ENCODE measurements at regions not wholly inside any gene's neighbourhood (a gene's known extent, or its start where the extent isn't known, plus 50 kb on each side); places are given as distances from the start of the nearest gene placed in this dataset.

GRCh38 chr7:118085000-118085399, 99.0 kb upstream of the LSM8 start:
- TF ChIP-seq, protein P1, sequence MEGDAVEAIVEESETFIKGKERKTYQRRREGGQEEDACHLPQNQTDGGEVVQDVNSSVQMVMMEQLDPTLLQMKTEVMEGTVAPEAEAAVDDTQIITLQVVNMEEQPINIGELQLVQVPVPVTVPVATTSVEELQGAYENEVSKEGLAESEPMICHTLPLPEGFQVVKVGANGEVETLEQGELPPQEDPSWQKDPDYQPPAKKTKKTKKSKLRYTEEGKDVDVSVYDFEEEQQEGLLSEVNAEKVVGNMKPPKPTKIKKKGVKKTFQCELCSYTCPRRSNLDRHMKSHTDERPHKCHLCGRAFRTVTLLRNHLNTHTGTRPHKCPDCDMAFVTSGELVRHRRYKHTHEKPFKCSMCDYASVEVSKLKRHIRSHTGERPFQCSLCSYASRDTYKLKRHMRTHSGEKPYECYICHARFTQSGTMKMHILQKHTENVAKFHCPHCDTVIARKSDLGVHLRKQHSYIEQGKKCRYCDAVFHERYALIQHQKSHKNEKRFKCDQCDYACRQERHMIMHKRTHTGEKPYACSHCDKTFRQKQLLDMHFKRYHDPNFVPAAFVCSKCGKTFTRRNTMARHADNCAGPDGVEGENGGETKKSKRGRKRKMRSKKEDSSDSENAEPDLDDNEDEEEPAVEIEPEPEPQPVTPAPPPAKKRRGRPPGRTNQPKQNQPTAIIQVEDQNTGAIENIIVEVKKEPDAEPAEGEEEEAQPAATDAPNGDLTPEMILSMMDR (IDR thresholded peaks at IDR 0.05; ENCODE audit: unreplicated experiment) = no peak
- no peak overlapping the region for H3K27ac Mint-ChIP-seq
- no peaks in the 10 kb centered on the region for H3K4me1 Mint-ChIP-seq (ENCODE audit: low read depth)
- no peaks in the 10 kb centered on the region for H3K27me3 Mint-ChIP-seq
- peaks cover 3% of the 10 kb centered on the region for H3K9me3 Mint-ChIP-seq (ENCODE audit: low read depth)
- H3K4me3 Mint-ChIP-seq (ENCODE audit: low read depth) = no peak overlapping the region
- H3K36me3 Mint-ChIP-seq (ENCODE audit: insufficient read depth) = no peaks in the 10 kb centered on the region
- DNase-seq (ENCODE audit: low spot score, unreplicated experiment) = no peak

DNA sequence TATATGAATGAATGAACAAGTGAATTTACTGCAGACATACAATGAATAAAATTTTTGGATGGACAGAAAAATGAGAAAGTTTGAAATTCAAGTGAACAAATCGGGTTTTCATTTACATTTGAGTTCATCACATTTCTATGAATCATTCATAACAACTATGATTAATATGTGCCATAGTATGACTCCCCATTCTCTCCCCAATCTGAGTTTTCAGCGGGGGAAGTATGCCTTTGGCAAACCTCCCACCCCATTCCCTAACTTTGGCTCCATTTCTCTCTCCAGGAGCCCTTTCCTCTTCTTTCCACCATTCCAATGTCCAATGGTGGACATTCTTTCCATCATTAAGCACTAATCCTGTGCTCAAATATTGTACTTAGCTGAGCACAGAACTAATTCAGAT, 96.8 kb upstream of the LSM8 start:
- Mint-ChIP-seq H3K36me3 (ENCODE audit: insufficient read depth) (no peaks in the 10 kb centered on the region), H3K27ac (no peak overlapping the region), H3K27me3 (no peaks in the 10 kb centered on the region), H3K4me3 (ENCODE audit: low read depth) (no peak overlapping the region), H3K9me3 (ENCODE audit: low read depth) (no peaks in the 10 kb centered on the region), H3K4me1 (ENCODE audit: low read depth) (no peaks in the 10 kb centered on the region)
- DNase-seq (ENCODE audit: low spot score, unreplicated experiment) = no peak
- TF ChIP-seq, protein P1 (IDR thresholded peaks at IDR 0.05; ENCODE audit: unreplicated experiment) = no peak

DNA sequence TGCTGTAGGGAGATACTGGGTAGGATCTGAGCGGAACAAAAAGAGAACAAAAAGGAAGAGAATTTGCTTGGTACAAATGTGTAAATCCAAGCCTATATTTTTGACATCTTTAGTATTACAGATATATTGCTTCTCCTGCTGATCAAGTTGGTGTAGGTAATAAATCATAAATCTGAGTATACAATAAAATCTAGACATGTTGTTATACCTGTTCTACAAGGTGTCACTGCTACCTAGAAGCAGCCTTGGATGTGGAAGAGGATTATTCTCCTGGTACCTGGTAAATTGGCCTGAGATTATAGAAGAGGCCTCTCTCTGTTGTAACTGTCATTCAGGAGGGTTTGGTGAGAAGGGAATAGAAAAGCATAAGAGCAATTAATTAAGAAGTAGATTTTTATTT, 89.9 kb upstream of the LSM8 start:
- Mint-ChIP-seq H3K27ac (no peak overlapping the region), H3K36me3 (ENCODE audit: insufficient read depth) (no peaks in the 10 kb centered on the region), H3K4me3 (ENCODE audit: low read depth) (no peak overlapping the region)

DNA sequence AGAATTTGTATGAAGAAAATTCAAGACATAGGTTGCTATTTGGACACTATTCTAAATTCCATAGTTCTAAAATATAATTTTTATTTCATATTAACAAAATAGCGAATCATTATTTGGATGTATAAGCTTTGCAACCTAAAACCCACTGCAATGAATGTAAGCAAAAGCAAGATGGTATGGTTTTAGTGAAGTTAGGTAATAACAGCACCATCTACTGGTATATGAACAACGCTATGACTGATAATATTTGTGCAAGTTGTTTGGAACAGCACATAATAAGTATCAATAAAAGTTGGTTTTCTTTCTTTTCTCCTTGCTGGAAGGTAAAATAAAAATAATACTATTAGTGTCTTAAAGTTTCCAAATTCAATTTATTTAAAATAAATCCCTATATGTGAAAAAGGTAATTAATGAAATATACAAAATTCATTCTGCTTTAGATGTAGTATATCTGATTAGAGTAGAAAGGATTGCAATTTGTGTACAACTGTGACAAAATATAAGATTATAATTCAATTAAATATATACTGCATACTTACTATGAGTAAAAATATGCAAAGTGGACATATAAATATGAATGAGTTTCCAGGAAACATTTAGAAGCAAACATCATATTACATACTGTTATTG, 79.0 kb upstream of the LSM8 start:
- H3K36me3 Mint-ChIP-seq (ENCODE audit: insufficient read depth) = no peaks in the 10 kb centered on the region
- no peaks in the 10 kb centered on the region for H3K27me3 Mint-ChIP-seq
- H3K4me3 Mint-ChIP-seq (ENCODE audit: low read depth) = no peak overlapping the region

More for the DNA sequence above, 89.9 kb upstream of the LSM8 start:
- H3K9me3 Mint-ChIP-seq (ENCODE audit: low read depth) = no peaks in the 10 kb centered on the region
- H3K4me1 Mint-ChIP-seq (ENCODE audit: low read depth) = no peaks in the 10 kb centered on the region
- TF ChIP-seq, protein P1 (IDR thresholded peaks at IDR 0.05; ENCODE audit: unreplicated experiment) = no peak
- no peaks in the 10 kb centered on the region for H3K27me3 Mint-ChIP-seq
- no peak for DNase-seq (ENCODE audit: low spot score, unreplicated experiment)

GRCh38 chr7:118109607-118110006, 74.4 kb upstream of the LSM8 start:
- H3K27me3 Mint-ChIP-seq = no peaks in the 10 kb centered on the region
- TF ChIP-seq, protein P1 (IDR thresholded peaks at IDR 0.05; ENCODE audit: unreplicated experiment) = no peak

More for the DNA sequence above, 79.0 kb upstream of the LSM8 start:
- no peak for DNase-seq (ENCODE audit: low spot score, unreplicated experiment)
- Mint-ChIP-seq H3K4me1 (ENCODE audit: low read depth) (peaks cover 2% of the 10 kb centered on the region), H3K9me3 (ENCODE audit: low read depth) (peaks cover 4% of the 10 kb centered on the region), H3K27ac (no peak overlapping the region)
- TF ChIP-seq, protein P1 (IDR thresholded peaks at IDR 0.05; ENCODE audit: unreplicated experiment) = peak; percentile 68

More at GRCh38 chr7:118109607-118110006, 74.4 kb upstream of the LSM8 start:
- Mint-ChIP-seq H3K27ac (no peak overlapping the region), H3K4me3 (ENCODE audit: low read depth) (no peak overlapping the region), H3K9me3 (ENCODE audit: low read depth) (peaks cover 8% of the 10 kb centered on the region), H3K36me3 (ENCODE audit: insufficient read depth) (peaks cover 2% of the 10 kb centered on the region), H3K4me1 (ENCODE audit: low read depth) (peaks cover 2% of the 10 kb centered on the region)
- no peak for DNase-seq (ENCODE audit: low spot score, unreplicated experiment)

Measured in progenitor cell of endocrine pancreas (in vitro differentiated cells).